Mesendoderm (in vitro differentiated cells): ENCODE measurements at regions not wholly inside any gene's neighbourhood (a gene's known extent, or its start where the extent isn't known, plus 50 kb on each side); places are given as distances from the start of the nearest gene placed in this dataset.

Source experiments
- DNase-seq: peaks from one replicate; pipeline ENCODE4 v3.0.0; 2013
- H2AK5ac ChIP-seq: 2 replicates; pipeline ENCODE4 v1.6.1; 2013; ENCODE audit warnings: low read length, inconsistent platforms
- H2BK120ac ChIP-seq: 2 replicates; pipeline ENCODE4 v1.6.1; 2013; ENCODE audit warnings: low read depth, mild to moderate bottlenecking, low read length, moderate library complexity, mixed read lengths
- H2BK15ac ChIP-seq: replicated peaks from 2 replicates; pipeline ENCODE4 v1.6.1; 2013; ENCODE audit warnings: low read depth, mild to moderate bottlenecking, moderate library complexity
- H2BK5ac ChIP-seq: 2 replicates; pipeline ENCODE4 v1.6.1; 2013; ENCODE audit warnings: low read length, inconsistent platforms
- H3K18ac ChIP-seq: 2 replicates; pipeline ENCODE4 v1.6.1; 2013; ENCODE audit warnings: mild to moderate bottlenecking, low read length, mixed read lengths
- H3K23ac ChIP-seq: one replicate; pipeline ENCODE4 v1.6.1; 2013; ENCODE audit warnings: low read length
- H3K27ac ChIP-seq: 2 replicates; pipeline ENCODE4 v1.5.1; 2013; ENCODE audit warnings: low read depth, mild to moderate bottlenecking, inconsistent platforms, low read length, moderate library complexity
- H3K27me3 ChIP-seq: 2 replicates; pipeline ENCODE4 v1.6.1; 2013; ENCODE audit warnings: low read length, control low read depth, mild to moderate bottlenecking, inconsistent platforms; ENCODE audit not compliant: insufficient read depth, poor library complexity
- H3K36me3 ChIP-seq: 2 replicates; pipeline ENCODE4 v1.6.1; 2013; ENCODE audit warnings: low read length, inconsistent platforms; ENCODE audit not compliant: control insufficient read depth, insufficient read depth
- H3K4ac ChIP-seq: one replicate; pipeline ENCODE4 v1.6.1; 2013; ENCODE audit warnings: low read depth, mild to moderate bottlenecking, low read length, moderate library complexity
- H3K4me1 ChIP-seq: 2 replicates; pipeline ENCODE4 v1.6.1; 2013; ENCODE audit warnings: low read depth, low read length, inconsistent platforms; ENCODE audit not compliant: control insufficient read depth
- H3K4me2 ChIP-seq: 2 replicates; pipeline ENCODE4 v1.6.1; 2013; ENCODE audit warnings: low read length
- H3K4me3 ChIP-seq: 2 replicates; pipeline ENCODE4 v1.5.1; 2013; ENCODE audit warnings: mild to moderate bottlenecking, low read length
- H3K56ac ChIP-seq: one replicate; pipeline ENCODE4 v1.6.1; 2013; ENCODE audit warnings: low read length
- H3K79me1 ChIP-seq: 2 replicates; pipeline ENCODE4 v1.6.1; 2013; ENCODE audit warnings: low read length, inconsistent platforms
- H3K79me2 ChIP-seq: 2 replicates; pipeline ENCODE4 v1.6.1; 2013; ENCODE audit warnings: mild to moderate bottlenecking, low read length; ENCODE audit not compliant: control insufficient read depth, insufficient read depth
- H3K9ac ChIP-seq: 2 replicates; pipeline ENCODE4 v1.6.1; 2013; ENCODE audit warnings: low read length, inconsistent platforms
- H4K5ac ChIP-seq: one replicate; pipeline ENCODE4 v1.6.1; 2013; ENCODE audit warnings: low read length
- H4K8ac ChIP-seq: one replicate; pipeline ENCODE4 v1.6.1; 2013; ENCODE audit warnings: low read depth, mild to moderate bottlenecking, control low read depth, low read length, moderate library complexity
- WGBS: extraction: QIAGEN DNeasy Blood & Tissue Kit; methylation state at CpG from one replicate; pipeline ENCODE4 v1.1.7; 2013; ENCODE audit warnings: low lambda C conversion rate, missing lambda C conversion rate; ENCODE audit not compliant: insufficient coverage; ENCODE audit errors: extremely low coverage; 5-methylcytosine and 5-hydroxymethylcytosine counted together

DNA sequence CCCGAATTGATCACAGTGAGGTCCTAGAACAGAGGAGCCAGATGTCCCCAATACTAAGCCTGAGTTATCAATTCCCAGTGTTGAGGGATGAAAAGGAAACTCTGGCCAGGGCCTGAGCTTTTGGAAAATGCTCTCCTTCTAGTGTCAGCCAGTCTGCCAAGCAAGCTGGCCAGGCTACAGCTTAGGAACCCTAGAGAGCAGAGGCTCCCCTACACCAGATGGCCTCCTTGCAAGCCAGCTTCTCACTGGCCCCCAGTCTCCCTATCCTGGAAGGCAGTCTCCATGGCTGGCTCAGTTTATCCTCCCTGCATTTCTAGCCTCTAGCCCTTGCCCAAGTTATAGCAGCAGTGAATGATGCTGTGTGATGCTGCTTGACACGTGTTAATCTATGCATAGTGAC lies 204.7 kb upstream of the WWC1 start:
- WGBS, result no CpG with 5 or more reads among the region's 2 CpGs
- Histone ChIP-seq H4K5ac (no peak overlapping the region), H3K79me1 (no peaks in the 10 kb centered on the region), H4K8ac (no peak overlapping the region), H3K27ac (no peak overlapping the region), H3K4me3 (no peak overlapping the region), H3K56ac (no peak overlapping the region), H2BK120ac (no peak overlapping the region), H3K4me2 (no peak overlapping the region), H3K23ac (no peak overlapping the region), H2BK5ac (no peak overlapping the region), H3K9ac (no peak overlapping the region), H2AK5ac (no peak overlapping the region), H3K18ac (no peak overlapping the region), H2BK15ac (no peak overlapping the region), H3K36me3 (no peaks in the 10 kb centered on the region), H3K4ac (no peak overlapping the region), H3K27me3 (no peaks in the 10 kb centered on the region), H3K4me1 (no peaks in the 10 kb centered on the region), H3K79me2 (no peaks in the 10 kb centered on the region)
- DNase-seq, result no peak

DNA sequence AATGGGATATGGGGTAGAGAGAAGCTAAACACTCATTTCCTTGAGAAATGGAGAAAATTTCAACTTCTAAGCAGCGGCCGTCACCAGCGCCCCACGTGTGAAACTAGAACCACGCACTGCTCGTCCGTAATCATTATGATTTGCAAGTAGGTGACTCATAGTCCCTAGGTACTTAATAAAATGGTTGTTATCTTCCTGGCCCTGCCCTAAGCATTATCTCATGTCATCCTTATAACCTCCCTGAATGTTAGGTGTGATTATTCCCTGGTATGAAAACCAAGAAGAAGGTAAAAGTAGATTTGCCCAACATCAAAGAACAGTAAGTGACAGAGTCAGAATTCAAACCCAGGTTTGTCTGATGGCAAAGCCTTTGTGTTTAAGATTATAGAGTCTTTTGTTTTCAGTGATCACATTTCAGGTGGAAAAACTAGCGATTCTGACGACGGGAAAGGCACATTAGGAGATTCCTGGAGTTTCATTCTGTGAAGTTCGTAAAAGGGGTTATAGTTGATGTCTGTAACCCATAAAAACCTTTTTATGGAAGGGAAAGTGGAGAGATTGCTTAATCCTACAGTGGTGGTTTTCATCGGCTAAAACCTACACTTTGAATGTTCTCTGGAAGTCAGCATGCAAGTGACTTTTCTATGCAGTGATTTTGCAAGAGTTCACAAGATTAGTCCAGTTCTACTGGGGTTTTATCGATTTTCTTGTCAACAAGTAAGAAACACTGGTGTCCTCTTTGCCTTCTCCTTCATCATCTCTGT lies 202.9 kb upstream of the WWC1 start:
- H2BK5ac ChIP-seq, result no peak overlapping the region
- WGBS, result no CpG with 5 or more reads among the region's 13 CpGs
- H3K4me2 ChIP-seq, result no peak overlapping the region
- no peaks in the 10 kb centered on the region for H3K4me1 ChIP-seq
- H3K79me1 ChIP-seq, result no peaks in the 10 kb centered on the region
- H3K27me3 ChIP-seq, result no peaks in the 10 kb centered on the region
- no peak overlapping the region for H2BK120ac ChIP-seq
- H3K56ac ChIP-seq, result no peak overlapping the region
- H3K9ac ChIP-seq, result no peak overlapping the region
- no peak overlapping the region for H3K4ac ChIP-seq
- H3K27ac ChIP-seq, result no peak overlapping the region
- H3K18ac ChIP-seq, result no peak overlapping the region
- H3K79me2 ChIP-seq, result no peaks in the 10 kb centered on the region
- H3K23ac ChIP-seq, result no peak overlapping the region
- no peak overlapping the region for H3K4me3 ChIP-seq
- DNase-seq, result no peak
- no peak overlapping the region for H2AK5ac ChIP-seq
- H4K8ac ChIP-seq, result no peak overlapping the region
- no peak overlapping the region for H2BK15ac ChIP-seq
- H3K36me3 ChIP-seq, result no peaks in the 10 kb centered on the region
- H4K5ac ChIP-seq, result no peak overlapping the region

- no peak overlapping the region for H3K4me3 ChIP-seq
- no peak overlapping the region for H3K9ac ChIP-seq
- no peak overlapping the region for H3K27ac ChIP-seq
- no peaks in the 10 kb centered on the region for H3K4me1 ChIP-seq
- no peaks in the 10 kb centered on the region for H3K79me1 ChIP-seq
- H3K4ac ChIP-seq, result no peak overlapping the region
- H3K36me3 ChIP-seq, result no peaks in the 10 kb centered on the region
- no peak overlapping the region for H2AK5ac ChIP-seq
- no peak overlapping the region for H3K23ac ChIP-seq
- H3K4me2 ChIP-seq, result no peak overlapping the region
- no peaks in the 10 kb centered on the region for H3K27me3 ChIP-seq
- no peak overlapping the region for H3K18ac ChIP-seq
- no peak overlapping the region for H2BK120ac ChIP-seq
- no peak for DNase-seq
- WGBS, result no CpG with 5 or more reads among the region's 4 CpGs
- H4K8ac ChIP-seq, result no peak overlapping the region
- no peak overlapping the region for H2BK5ac ChIP-seq
- H2BK15ac ChIP-seq, result no peak overlapping the region
- no peak overlapping the region for H3K56ac ChIP-seq
- no peaks in the 10 kb centered on the region for H3K79me2 ChIP-seq
- no peak overlapping the region for H4K5ac ChIP-seq
Observed at GRCh38 chr5:168089201-168089887, 202.1 kb upstream of the WWC1 start.

DNA sequence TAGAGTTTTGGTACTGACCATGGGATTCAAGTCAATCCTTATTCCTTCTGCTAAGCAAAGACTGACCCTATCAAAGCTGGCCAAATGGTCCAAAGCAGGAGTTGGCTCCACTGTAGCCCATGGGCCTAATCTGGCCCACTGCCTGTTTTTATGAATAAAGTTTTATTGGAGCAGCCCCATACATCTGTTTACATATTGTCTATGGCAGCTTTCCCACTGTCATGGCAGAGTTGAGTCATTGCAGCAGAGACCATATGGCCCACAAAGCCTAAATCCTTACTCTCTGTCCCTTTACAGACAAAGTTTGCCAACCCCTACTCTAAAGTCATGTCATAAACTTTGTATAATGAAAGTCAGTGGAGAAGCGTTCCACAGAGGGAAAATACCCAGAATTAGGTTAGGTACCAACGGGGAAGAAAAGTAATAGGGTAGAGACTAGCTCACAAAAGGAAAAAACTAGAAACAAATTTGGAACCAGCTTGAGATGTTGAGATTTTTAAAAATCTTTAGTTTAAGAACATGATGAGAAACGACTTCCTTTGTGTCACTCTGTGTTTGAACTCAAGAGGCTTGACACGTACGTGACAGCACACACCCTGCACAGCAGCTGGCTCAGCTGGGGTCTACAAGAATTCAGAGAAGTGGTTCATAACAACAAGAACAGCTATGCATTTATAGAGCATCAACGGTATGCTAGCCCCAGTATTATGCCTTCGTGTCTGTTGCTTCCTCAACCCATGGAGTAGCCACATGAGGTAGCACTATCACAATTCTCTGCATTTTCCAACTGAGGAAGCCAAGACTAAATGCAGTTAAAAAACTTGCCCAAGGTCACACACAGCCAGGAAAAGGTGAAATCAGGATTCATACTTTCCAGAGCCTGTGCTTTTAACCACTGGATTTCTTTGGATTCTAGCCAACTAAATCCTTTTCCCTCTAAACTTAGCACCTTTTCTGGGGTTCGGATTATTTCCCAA lies 198.9 kb upstream of the WWC1 start:
- H2BK120ac ChIP-seq, result no peak overlapping the region
- H2AK5ac ChIP-seq, result no peak overlapping the region
- WGBS, result no CpG with 5 or more reads among the region's 8 CpGs
- H2BK5ac ChIP-seq, result no peak overlapping the region
- H3K4me1 ChIP-seq, result no peaks in the 10 kb centered on the region
- no peak overlapping the region for H3K4me3 ChIP-seq
- H3K9ac ChIP-seq, result no peak overlapping the region
- no peaks in the 10 kb centered on the region for H3K36me3 ChIP-seq
- no peaks in the 10 kb centered on the region for H3K27me3 ChIP-seq
- H3K27ac ChIP-seq, result no peak overlapping the region
- no peak overlapping the region for H3K18ac ChIP-seq
- no peak overlapping the region for H3K4ac ChIP-seq
- DNase-seq, result no peak
- H3K23ac ChIP-seq, result no peak overlapping the region
- no peak overlapping the region for H3K4me2 ChIP-seq
- H3K79me1 ChIP-seq, result no peaks in the 10 kb centered on the region
- no peak overlapping the region for H3K56ac ChIP-seq
- no peaks in the 10 kb centered on the region for H3K79me2 ChIP-seq
- no peak overlapping the region for H2BK15ac ChIP-seq
- no peak overlapping the region for H4K5ac ChIP-seq
- no peak overlapping the region for H4K8ac ChIP-seq

DNA sequence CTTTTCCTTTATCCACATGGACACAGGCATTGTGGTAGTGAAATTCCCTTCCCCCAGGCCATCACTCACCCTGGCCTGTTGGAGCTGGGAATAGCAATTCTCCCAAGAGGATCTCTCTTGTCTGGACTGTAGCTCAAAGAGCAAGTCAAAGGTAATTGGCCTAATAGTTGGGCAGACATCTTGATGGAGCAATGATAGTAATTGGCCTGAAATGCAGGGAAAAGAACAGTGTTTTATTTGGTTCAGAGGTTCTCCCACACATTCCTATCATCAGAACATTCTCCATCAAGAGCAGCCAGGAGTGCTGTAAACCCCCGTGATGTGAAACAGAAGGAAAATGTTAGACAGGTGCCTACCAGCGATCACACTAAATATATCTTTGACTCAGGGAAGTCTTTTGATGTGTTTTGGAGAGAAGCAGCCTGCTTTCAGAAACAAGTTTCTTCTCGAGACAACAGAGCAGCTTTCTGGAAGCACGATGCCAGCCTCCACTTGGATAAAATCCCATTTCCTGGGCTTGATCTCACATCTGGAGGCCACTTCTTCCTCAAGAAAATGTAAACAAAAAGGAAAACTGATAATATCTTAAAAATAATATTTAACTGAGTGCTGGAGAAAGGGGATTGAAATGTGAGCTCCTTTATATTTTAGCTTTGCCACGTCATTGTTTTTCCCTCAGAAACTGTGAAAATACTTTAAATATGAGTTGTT lies 198.1 kb upstream of the WWC1 start:
- H3K4ac ChIP-seq, result no peak overlapping the region
- no peaks in the 10 kb centered on the region for H3K4me1 ChIP-seq
- H3K27ac ChIP-seq, result no peak overlapping the region
- no peak for DNase-seq
- H3K4me3 ChIP-seq, result no peak overlapping the region
- no peak overlapping the region for H4K8ac ChIP-seq
- H3K27me3 ChIP-seq, result no peaks in the 10 kb centered on the region
- H3K56ac ChIP-seq, result no peak overlapping the region
- H3K79me1 ChIP-seq, result no peaks in the 10 kb centered on the region
- H3K79me2 ChIP-seq, result no peaks in the 10 kb centered on the region
- H2AK5ac ChIP-seq, result no peak overlapping the region
- H3K4me2 ChIP-seq, result no peak overlapping the region
- H3K18ac ChIP-seq, result no peak overlapping the region
- no peak overlapping the region for H3K9ac ChIP-seq
- H4K5ac ChIP-seq, result no peak overlapping the region
- no peaks in the 10 kb centered on the region for H3K36me3 ChIP-seq
- no peak overlapping the region for H3K23ac ChIP-seq
- H2BK5ac ChIP-seq, result no peak overlapping the region
- WGBS, result no CpG with 5 or more reads among the region's 5 CpGs
- H2BK15ac ChIP-seq, result no peak overlapping the region
- no peak overlapping the region for H2BK120ac ChIP-seq
